HepG2 (cell line): ENCODE measurements at regions not wholly inside any gene's neighbourhood (a gene's known extent, or its start where the extent isn't known, plus 50 kb on each side); places are given as distances from the start of the nearest gene placed in this dataset.

Experiments used
- ATAC-seq: fragments of 200-7000 bp; cut with Tn5 transposase; 3 replicates; pipeline ENCODE4 v1.9.1; 2020; ENCODE audit warnings: mild to moderate bottlenecking, moderate library complexity
- BruUV-seq: library from RNA; stranded (reverse); fragments of 400-500 nt; replicated peaks from 2 replicates; lab custom pipeline; 2021; lab: Mats Ljungman, UMichigan
- CTCF ChIA-PET: fragments of 300-600 bp; formaldehyde crosslinking; extraction: SDS; loops from one replicate; lab custom pipeline; 2021; ENCODE audit warnings: low total read pairs, inconsistent platforms, low intra/inter-chr PET ratio; lab: Yijun Ruan, JAX
- POLR2A ChIA-PET: fragments of 350-600 bp; sonication (Branson Sonifier 250); formaldehyde crosslinking; loops from one replicate; lab custom pipeline; 2020; ENCODE audit warnings: antibody characterized with exemption, inconsistent platforms; lab: Yijun Ruan, JAX
- DNase-seq: peaks from one replicate; pipeline ENCODE4 v3.0.0-alpha.2; 2015; ENCODE audit warnings: low spot score
- FAIRE-seq: peaks from 3 replicates; lab custom pipeline; 2011; peaks lifted over from hg19 to GRCh38; lab: Jason Lieb, UNC
- H2AFZ ChIP-seq: one replicate; pipeline ENCODE4 v1.6.1; 2011; ENCODE audit warnings: low read length, inconsistent platforms
- H3K27ac ChIP-seq: fragments of 300-600 bp; 3 replicates; pipeline ENCODE4 v1.8.0; 2011; ENCODE audit warnings: mixed run types, mild to moderate bottlenecking, mixed read lengths, low read length, inconsistent platforms; ENCODE audit not compliant: insufficient read depth; ENCODE audit errors: extremely low read length
- H3K27me3 ChIP-seq, 2 experiments: fragments of 200-600 bp in 1 of 2; 2 replicates in 1 of 2; 3 replicates in 1 of 2; pipeline versions ENCODE4 v1.6.0 to v1.8.0; 2011; ENCODE audit warnings: low read length in 2 of 2, mild to moderate bottlenecking in 2 of 2, moderate library complexity in 2 of 2, inconsistent platforms in 1 of 2; ENCODE audit not compliant: insufficient read depth in 2 of 2, control insufficient read depth in 1 of 2
- H3K36me3 ChIP-seq, 2 experiments: fragments of 200-600 bp in 1 of 2; replicated peaks in 1 of 2; 2 replicates in 1 of 2; 3 replicates in 1 of 2; pipeline versions ENCODE4 v1.5.1 to v1.8.0; 2011; ENCODE audit warnings: low read length in 2 of 2, inconsistent platforms in 1 of 2; ENCODE audit not compliant: insufficient read depth in 2 of 2, control insufficient read depth in 1 of 2
- H3K4me1 ChIP-seq: 2 replicates; pipeline ENCODE4 v1.5.1; 2012; ENCODE audit warnings: low read length, inconsistent platforms; ENCODE audit not compliant: insufficient read depth
- H3K4me2 ChIP-seq: 2 replicates; pipeline ENCODE4 v1.6.0; 2011; ENCODE audit warnings: low read depth, low read length, inconsistent platforms
- H3K4me3 ChIP-seq, 3 experiments: fragments of 200-600 bp in 1 of 3; sonication (generic), shearing (Covaris generic) in 1 of 3; replicated peaks in 1 of 3; 2 replicates each; pipeline ENCODE4 v1.5.1; 2011 to 2016; ENCODE audit warnings: low read length in 3 of 3, inconsistent platforms in 2 of 3, low read depth in 2 of 3, mild to moderate bottlenecking in 2 of 3, control low read depth in 1 of 3, mixed read lengths in 1 of 3; ENCODE audit not compliant: insufficient read depth in 1 of 3
- H3K79me2 ChIP-seq: one replicate; pipeline ENCODE4 v1.6.1; 2011; ENCODE audit warnings: low read length, inconsistent platforms; ENCODE audit not compliant: insufficient read depth
- H3K9ac ChIP-seq: 2 replicates; pipeline ENCODE4 v1.6.0; 2011; ENCODE audit warnings: mild to moderate bottlenecking, low read depth, low read length, inconsistent platforms; ENCODE audit not compliant: insufficient read depth
- H3K9me3 ChIP-seq: 2 replicates; pipeline ENCODE4 v1.5.1; 2012; ENCODE audit warnings: mild to moderate bottlenecking, low read length
- H4K20me1 ChIP-seq: 2 replicates; pipeline ENCODE4 v1.6.0; 2011; ENCODE audit warnings: inconsistent platforms, mild to moderate bottlenecking, low read length, moderate library complexity; ENCODE audit not compliant: insufficient read depth
- ATF7 ChIP-seq, 2 experiments: fragments of 450-650 bp in 1 of 2; sonication (generic) in 1 of 2; formaldehyde crosslinking in 1 of 2; IDR thresholded peaks; 2 replicates each; pipeline versions ENCODE4 v1.4.0 to v1.6.1; 2016 to 2020; ENCODE audit warnings: antibody characterized with exemption in 1 of 2, mild to moderate bottlenecking in 1 of 2, missing genetic modification reagents in 1 of 2
- FOXJ3 ChIP-seq: sonication (generic); formaldehyde crosslinking; IDR thresholded peaks from 2 replicates; pipeline ENCODE4 v1.4.0; 2020; ENCODE audit warnings: missing genetic modification reagents, mild to moderate bottlenecking, borderline replicate concordance
- MATR3 ChIP-seq: sonication (generic); formaldehyde crosslinking; IDR thresholded peaks from 2 replicates; pipeline ENCODE4 v1.4.0; 2020; ENCODE audit warnings: missing genetic modification reagents
- MTF1 ChIP-seq: sonication (generic); formaldehyde crosslinking; IDR thresholded peaks from 2 replicates; pipeline ENCODE4 v1.5.0; 2020; ENCODE audit warnings: missing genetic modification reagents
- MZF1 ChIP-seq: sonication (generic); formaldehyde crosslinking; IDR thresholded peaks from 2 replicates; pipeline ENCODE4 v1.8.1; 2023; ENCODE audit warnings: mild to moderate bottlenecking, missing genetic modification reagents, borderline replicate concordance
- PPARG ChIP-seq: conservative IDR thresholded peaks from 2 replicates; pipeline ENCODE4 v1.6.1; 2016; ENCODE audit warnings: missing biosample characterization, missing genetic modification reagents
- RARG ChIP-seq: sonication (generic); formaldehyde crosslinking; IDR thresholded peaks from 2 replicates; pipeline ENCODE4 v1.4.0; 2020; ENCODE audit warnings: low read depth, mild to moderate bottlenecking, missing genetic modification reagents
- RCOR2 ChIP-seq: IDR thresholded peaks from 2 replicates; pipeline ENCODE4 v1.6.1; 2016; ENCODE audit warnings: missing biosample characterization, missing genetic modification reagents
- ZMYM4 ChIP-seq: sonication (generic); formaldehyde crosslinking; IDR thresholded peaks from 2 replicates; pipeline ENCODE4 v1.8.1; 2023; ENCODE audit warnings: mild to moderate bottlenecking, missing genetic modification reagents
- ZNF446 ChIP-seq: sonication (generic); formaldehyde crosslinking; IDR thresholded peaks from 2 replicates; pipeline ENCODE4 v1.5.0; 2020; ENCODE audit warnings: mild to moderate bottlenecking, missing genetic modification reagents
- ZNF768 ChIP-seq: sonication (generic); formaldehyde crosslinking; IDR thresholded peaks from 2 replicates; pipeline ENCODE4 v1.4.0; 2020; ENCODE audit warnings: missing genetic modification reagents
- WGBS: methylation state at CpG from one replicate; pipeline ENCODE4 v1.1.6; 2017; ENCODE audit warnings: low lambda C conversion rate; 5-methylcytosine and 5-hydroxymethylcytosine counted together
- in situ Hi-C: cut with HindIII; loops from 2 replicates; pipeline ENCODE4 v1.10.0; 2017; ENCODE audit warnings: low pct_unique_long_range_greater_than_20kb; ENCODE audit not compliant: extremely low pct_ligation_motif_present
- intact Hi-C: fragments of 100-400 bp; cut with micrococcal nuclease; formaldehyde crosslinking; loops from one replicate; pipeline ENCODE4 v1.10.0; 2022; ENCODE audit not compliant: unreplicated experiment

DNA sequence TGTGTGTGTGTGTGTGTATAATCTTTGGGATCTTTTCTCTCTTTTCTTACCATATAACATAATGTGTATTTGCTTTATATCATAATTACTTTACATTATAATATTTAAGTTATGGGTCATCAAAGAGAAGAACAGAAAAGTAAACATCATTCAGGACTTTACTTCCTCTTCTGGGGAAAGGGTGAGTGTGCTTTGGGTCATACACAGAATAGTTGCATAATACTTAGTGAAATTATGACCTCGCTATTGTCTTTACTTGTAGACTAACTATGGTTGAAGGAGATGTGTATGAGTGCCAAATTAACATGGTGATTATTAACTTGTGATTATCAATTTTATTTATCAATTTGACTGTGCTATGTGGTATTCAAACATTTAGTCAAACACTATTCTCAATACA lies 1086.9 kb downstream of the DIPK2A start (continued):
- TF ChIP-seq ZNF446 (CRISPR knock-in tag), result no peak
- no peak for TF ChIP-seq RCOR2 (CRISPR knock-in tag)
- no peak for TF ChIP-seq MATR3
- TF ChIP-seq ZMYM4 (CRISPR knock-in tag), result no peak
- TF ChIP-seq RARG (CRISPR knock-in tag), result no peak

- ATAC-seq, result no peak
- peaks cover 43% of the 10 kb centered on the region for H3K9me3 ChIP-seq
- no peaks in the 10 kb centered on the region for H3K4me1 ChIP-seq
- no peak for DNase-seq
- H2AFZ ChIP-seq, result no peak overlapping the region
- BruUV-seq, result no TSS peak
- no peak overlapping the region for H3K4me2 ChIP-seq
- no peaks in the 10 kb centered on the region for H4K20me1 ChIP-seq
- no peaks in the 10 kb centered on the region for H3K27me3 ChIP-seq
- in situ Hi-C loops, result no loop called here
- H3K27ac ChIP-seq, result no peak overlapping the region
- no peak overlapping the region for H3K9ac ChIP-seq
- no peak for TF ChIP-seq ZNF768 (CRISPR knock-in tag)
- no peak for TF ChIP-seq MTF1 (CRISPR knock-in tag)
- no peak for TF ChIP-seq MZF1
- no peak for TF ChIP-seq PPARG (CRISPR knock-in tag)
- CTCF ChIA-PET, result no interaction called here
- H3K36me3 ChIP-seq, result no peaks in the 10 kb centered on the region
- no peaks in the 10 kb centered on the region for H3K79me2 ChIP-seq
- POLR2A ChIA-PET, result no interaction called here
- intact Hi-C loops, result no loop called here
- FAIRE-seq, result no peak
- H3K4me3 ChIP-seq, result no peak overlapping the region
- 2% methylated on average over 5 of the region's 5 CpGs for WGBS
Measured at GRCh38 chr3:145063616-145064015, 1092.0 kb downstream of the DIPK2A start.

DNA sequence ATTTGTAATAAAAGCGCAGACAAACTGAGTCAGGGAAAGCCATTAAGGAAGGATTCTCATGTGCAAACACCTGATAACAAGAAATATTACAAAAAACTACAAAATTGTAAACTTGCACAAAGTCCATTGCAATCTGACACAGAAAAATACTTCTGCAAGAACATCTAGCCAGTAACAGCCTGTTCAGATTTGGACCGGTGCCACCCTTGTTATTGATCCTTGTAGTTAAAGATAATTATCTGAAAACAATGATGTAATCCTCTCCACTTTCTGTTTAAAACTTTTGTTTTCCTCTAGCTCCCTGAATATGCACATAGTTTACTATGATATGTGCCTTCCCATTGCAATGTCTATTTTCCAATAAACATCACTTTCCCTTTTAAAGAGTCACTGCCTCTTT lies 1090.2 kb downstream of the PLOD2 start:
- DNase-seq (no peak), FAIRE-seq (no peak), ATAC-seq (no peak)
- Histone ChIP-seq H2AFZ (no peak overlapping the region), H3K4me3 (no peak overlapping the region), H3K27me3 (no peaks in the 10 kb centered on the region), H3K79me2 (no peaks in the 10 kb centered on the region), H3K9me3 (peaks cover 23% of the 10 kb centered on the region; the same call in 1 of the 2 replicates), H3K4me1 (no peaks in the 10 kb centered on the region), H3K36me3 (no peaks in the 10 kb centered on the region), H4K20me1 (no peaks in the 10 kb centered on the region), H3K9ac (no peak overlapping the region), H3K4me2 (no peak overlapping the region), H3K27ac (no peak overlapping the region)
- ChIA-PET CTCF (no interaction called here), POLR2A (no interaction called here)
- in situ Hi-C loops, result no loop called here
- WGBS, result 42% methylated on average over 2 of the region's 2 CpGs
- peak; percentile 21; the same call in 1 of the 2 replicates for TF ChIP-seq ATF7 (IDR thresholded peaks at IDR 0.05)
- TF ChIP-seq ATF7 (CRISPR knock-in tag; IDR thresholded peaks at IDR 0.05), result no peak
- no peak for TF ChIP-seq FOXJ3
- no TSS peak for BruUV-seq
- intact Hi-C loops, result loop anchor here (5.0 kb wide), 1 partner anchor 1937 kb away; no protein-coding TSS in a partner anchor
